ENCODE measurements at regions not wholly inside any gene's neighbourhood (a gene's known extent, or its start where the extent isn't known, plus 50 kb on each side); places are given as distances from the start of the nearest gene placed in this dataset.

DNA sequence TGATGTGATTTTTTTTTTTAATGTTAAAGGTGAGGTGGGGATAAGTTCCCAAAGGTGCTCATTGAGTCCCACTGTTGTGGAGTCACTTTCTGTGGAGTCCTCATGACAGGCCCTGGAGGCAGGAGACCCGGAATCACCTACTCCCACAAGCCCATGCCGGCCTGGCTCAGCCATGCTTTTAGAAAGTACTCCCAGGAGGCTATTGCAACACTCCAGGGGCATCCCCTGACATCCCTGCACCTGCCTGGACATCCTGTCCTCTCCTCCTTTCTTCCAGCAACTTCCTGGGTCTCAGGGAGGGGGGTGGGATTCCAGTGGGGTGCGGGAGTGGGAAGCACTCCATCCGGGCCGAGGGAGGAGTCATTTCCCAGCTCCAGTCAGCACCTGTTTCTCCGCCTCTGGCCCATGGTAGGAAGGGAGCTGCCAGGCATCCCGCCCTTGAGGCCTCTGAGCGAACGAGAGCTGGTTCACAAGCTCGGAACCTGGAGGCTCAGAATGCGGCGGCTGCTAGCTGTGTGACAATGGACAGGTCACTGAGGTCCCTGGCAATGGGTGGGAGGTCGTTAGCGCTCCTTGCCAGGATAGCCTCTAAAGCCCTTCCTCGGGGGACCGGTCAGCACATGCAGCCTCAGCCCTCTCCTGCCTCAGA, 163.9 kb upstream of the ID2 start:
- CTCF ChIA-PET (ENCODE audit: low intra/inter-chr PET ratio), result no interaction called here
- no peaks in the 10 kb centered on the region for H3K79me2 ChIP-seq (ENCODE audit: control insufficient read depth, insufficient read depth, low read length)
- TF ChIP-seq SMARCE1 (IDR thresholded peaks at IDR 0.05), result no peak
- no peak for TF ChIP-seq CBX2 (IDR thresholded peaks at IDR 0.05; ENCODE audit: insufficient read depth, low read length, poor library complexity, severe bottlenecking)
- TF ChIP-seq, protein P1, sequence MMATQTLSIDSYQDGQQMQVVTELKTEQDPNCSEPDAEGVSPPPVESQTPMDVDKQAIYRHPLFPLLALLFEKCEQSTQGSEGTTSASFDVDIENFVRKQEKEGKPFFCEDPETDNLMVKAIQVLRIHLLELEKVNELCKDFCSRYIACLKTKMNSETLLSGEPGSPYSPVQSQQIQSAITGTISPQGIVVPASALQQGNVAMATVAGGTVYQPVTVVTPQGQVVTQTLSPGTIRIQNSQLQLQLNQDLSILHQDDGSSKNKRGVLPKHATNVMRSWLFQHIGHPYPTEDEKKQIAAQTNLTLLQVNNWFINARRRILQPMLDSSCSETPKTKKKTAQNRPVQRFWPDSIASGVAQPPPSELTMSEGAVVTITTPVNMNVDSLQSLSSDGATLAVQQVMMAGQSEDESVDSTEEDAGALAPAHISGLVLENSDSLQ (IDR thresholded peaks at IDR 0.05), result no peak
- TF ChIP-seq ZKSCAN3 (CRISPR knock-in tag; IDR thresholded peaks at IDR 0.05), result no peak
- TF ChIP-seq ZNF445 (CRISPR knock-in tag; IDR thresholded peaks at IDR 0.05; ENCODE audit: low read depth), result no peak
- no peak for TF ChIP-seq ZFP30 (CRISPR knock-in tag; IDR thresholded peaks at IDR 0.05; ENCODE audit: borderline replicate concordance)
- TF ChIP-seq THRAP3 (IDR thresholded peaks at IDR 0.05; ENCODE audit: borderline replicate concordance), result no peak
- no peak for TF ChIP-seq CBX3 (IDR thresholded peaks at IDR 0.05; ENCODE audit: borderline replicate concordance in 1 of 2, low read length in 2 of 2)
- TF ChIP-seq, protein P2, sequence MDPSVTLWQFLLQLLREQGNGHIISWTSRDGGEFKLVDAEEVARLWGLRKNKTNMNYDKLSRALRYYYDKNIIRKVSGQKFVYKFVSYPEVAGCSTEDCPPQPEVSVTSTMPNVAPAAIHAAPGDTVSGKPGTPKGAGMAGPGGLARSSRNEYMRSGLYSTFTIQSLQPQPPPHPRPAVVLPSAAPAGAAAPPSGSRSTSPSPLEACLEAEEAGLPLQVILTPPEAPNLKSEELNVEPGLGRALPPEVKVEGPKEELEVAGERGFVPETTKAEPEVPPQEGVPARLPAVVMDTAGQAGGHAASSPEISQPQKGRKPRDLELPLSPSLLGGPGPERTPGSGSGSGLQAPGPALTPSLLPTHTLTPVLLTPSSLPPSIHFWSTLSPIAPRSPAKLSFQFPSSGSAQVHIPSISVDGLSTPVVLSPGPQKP (CRISPR knock-in tag; IDR thresholded peaks at IDR 0.05), result no peak
- H3K36me3 ChIP-seq (ENCODE audit: control insufficient read depth, insufficient read depth, low read length), result no peaks in the 10 kb centered on the region
- no TSS peak for BruUV-seq (replicated peaks)
- DNase-seq (ENCODE audit: extremely low read depth in 1 of 4, low spot score in 3 of 4) (no peak), FAIRE-seq (no peak), ATAC-seq (no peak)
- peaks cover 17 to 54% of the 10 kb centered on the region in 2 experiments; a peak in 4 of 5 replicates for H3K27me3 ChIP-seq (ENCODE audit: control insufficient read depth in 2 of 2, insufficient read depth in 2 of 2, low read length in 2 of 2)
- no peaks in the 10 kb centered on the region for H3K9me1 ChIP-seq (ENCODE audit: control insufficient read depth, insufficient read depth, low read length)
- no peaks in the 10 kb centered on the region for H3K9me3 ChIP-seq (replicated peaks; ENCODE audit: control insufficient read depth, insufficient read depth, low read depth, low read length)
- POLR2A ChIA-PET, result interaction anchor here (0.6 to 1.5 kb wide), 4 partner anchors 26 to 1423 kb away, joined by 3 to 6 read pairs (median 3); partner anchors contain the start of gene ID2
- H3K9ac ChIP-seq (ENCODE audit: insufficient read depth in 1 of 2, low read depth in 2 of 2, low read length in 2 of 2), result no peak overlapping the region
- H3K4me1 ChIP-seq (replicated peaks in 1 of 2; ENCODE audit: control insufficient read depth in 2 of 2, insufficient read depth in 2 of 2, low read length in 2 of 2), result peaks cover 0 to 4% of the 10 kb centered on the region in 2 experiments; a peak in 3 of 5 replicates
- intact Hi-C loops (cut with micrococcal nuclease) (loop anchor here (10.0 kb wide), 1 partner anchor 597 kb away; no protein-coding TSS in a partner anchor), in situ Hi-C loops (cut with MboI) (no loop called here)
- no peak overlapping the region for H2AFZ ChIP-seq (ENCODE audit: low read depth, low read length)
- H3K4me3 ChIP-seq, result no peak overlapping the region
- 9% methylated on average over 15 of the region's 16 CpGs for WGBS (ENCODE audit: insufficient coverage, low coverage, missing lambda C conversion rate)
- H3K27ac ChIP-seq (ENCODE audit: extremely low read depth, low read depth, low read length), result no peak overlapping the region
- no peak overlapping the region for H3K4me2 ChIP-seq (ENCODE audit: insufficient read depth, low read length)
- no peaks in the 10 kb centered on the region for H4K20me1 ChIP-seq (replicated peaks; ENCODE audit: control insufficient read depth, insufficient read depth, low read length)

Data from K562 (cell line).